Upper lobe of right lung (tissue), 1 donor: ENCODE measurements at regions not wholly inside any gene's neighbourhood (a gene's known extent, or its start where the extent isn't known, plus 50 kb on each side); places are given as distances from the start of the nearest gene placed in this dataset.

ENCODE experiments used
- ATAC-seq: fragments of 200-7000 bp; cut with Tn5 transposase; one replicate; pipeline ENCODE4 v1.9.1; 2020; ENCODE audit warnings: mild to moderate bottlenecking, moderate library complexity
- DNase-seq: peaks from one replicate; pipeline ENCODE4 v3.0.0-alpha.2; 2020
- H3K27ac ChIP-seq: fragments of 200-600 bp; one replicate; pipeline ENCODE4 v1.8.0; 2022
- H3K27me3 ChIP-seq: fragments of 200-600 bp; one replicate; pipeline ENCODE4 v1.8.0; 2022; ENCODE audit warnings: mild to moderate bottlenecking
- H3K36me3 ChIP-seq: fragments of 200-600 bp; one replicate; pipeline ENCODE4 v1.8.0; 2022
- H3K4me1 ChIP-seq: fragments of 200-600 bp; one replicate; pipeline ENCODE4 v1.8.0; 2022
- H3K4me3 ChIP-seq: fragments of 200-600 bp; one replicate; pipeline ENCODE4 v1.8.0; 2022; ENCODE audit warnings: mild to moderate bottlenecking
- H3K9me3 ChIP-seq: fragments of 200-600 bp; one replicate; pipeline ENCODE4 v1.8.0; 2022
- intact Hi-C: fragments of 100-400 bp; cut with DNase I; formaldehyde crosslinking; loops from one replicate; pipeline ENCODE4 v1.11.0; 2022
- TF ChIP-seq, protein P1 (sequence below): fragments of 200-600 bp; IDR thresholded peaks from one replicate; pipeline ENCODE4 v1.8.0; 2022; ENCODE audit warnings: antibody characterized with exemption
- donor health status: DM: no; HTN: yes; CAD: no; lungs with severe emphysema.

- Histone ChIP-seq H3K9me3 (no peaks in the 10 kb centered on the region), H3K27ac (no peak overlapping the region), H3K27me3 (no peaks in the 10 kb centered on the region), H3K4me1 (no peaks in the 10 kb centered on the region), H3K36me3 (no peaks in the 10 kb centered on the region), H3K4me3 (no peak overlapping the region)
- intact Hi-C loops, result no loop called here
- DNase-seq, result no peak
- TF ChIP-seq, protein P1, sequence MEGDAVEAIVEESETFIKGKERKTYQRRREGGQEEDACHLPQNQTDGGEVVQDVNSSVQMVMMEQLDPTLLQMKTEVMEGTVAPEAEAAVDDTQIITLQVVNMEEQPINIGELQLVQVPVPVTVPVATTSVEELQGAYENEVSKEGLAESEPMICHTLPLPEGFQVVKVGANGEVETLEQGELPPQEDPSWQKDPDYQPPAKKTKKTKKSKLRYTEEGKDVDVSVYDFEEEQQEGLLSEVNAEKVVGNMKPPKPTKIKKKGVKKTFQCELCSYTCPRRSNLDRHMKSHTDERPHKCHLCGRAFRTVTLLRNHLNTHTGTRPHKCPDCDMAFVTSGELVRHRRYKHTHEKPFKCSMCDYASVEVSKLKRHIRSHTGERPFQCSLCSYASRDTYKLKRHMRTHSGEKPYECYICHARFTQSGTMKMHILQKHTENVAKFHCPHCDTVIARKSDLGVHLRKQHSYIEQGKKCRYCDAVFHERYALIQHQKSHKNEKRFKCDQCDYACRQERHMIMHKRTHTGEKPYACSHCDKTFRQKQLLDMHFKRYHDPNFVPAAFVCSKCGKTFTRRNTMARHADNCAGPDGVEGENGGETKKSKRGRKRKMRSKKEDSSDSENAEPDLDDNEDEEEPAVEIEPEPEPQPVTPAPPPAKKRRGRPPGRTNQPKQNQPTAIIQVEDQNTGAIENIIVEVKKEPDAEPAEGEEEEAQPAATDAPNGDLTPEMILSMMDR, result no peak
- ATAC-seq, result no peak
Measured at GRCh38 chr6:63503199-63503598, 69.1 kb upstream of the LOC128125822 start.

GRCh38 chr6:63504777-63505384, 67.4 kb upstream of the LOC128125822 start:
- H3K4me1 ChIP-seq, result no peaks in the 10 kb centered on the region
- no peak for ATAC-seq
- no peak overlapping the region for H3K4me3 ChIP-seq
- no peaks in the 10 kb centered on the region for H3K36me3 ChIP-seq
- no peaks in the 10 kb centered on the region for H3K9me3 ChIP-seq
- no peaks in the 10 kb centered on the region for H3K27me3 ChIP-seq
- DNase-seq, result no peak
- H3K27ac ChIP-seq, result no peak overlapping the region
- TF ChIP-seq, protein P1, result no peak
- intact Hi-C loops, result no loop called here

GRCh38 chr6:63507096-63507495, 65.2 kb upstream of the LOC128125822 start:
- no peaks in the 10 kb centered on the region for H3K27me3 ChIP-seq
- no peaks in the 10 kb centered on the region for H3K36me3 ChIP-seq
- no peak overlapping the region for H3K4me3 ChIP-seq
- H3K4me1 ChIP-seq, result no peaks in the 10 kb centered on the region
- intact Hi-C loops, result no loop called here
- ATAC-seq (no peak), DNase-seq (no peak)
- H3K27ac ChIP-seq, result no peak overlapping the region
- H3K9me3 ChIP-seq, result no peaks in the 10 kb centered on the region
- TF ChIP-seq, protein P1, result no peak

DNA sequence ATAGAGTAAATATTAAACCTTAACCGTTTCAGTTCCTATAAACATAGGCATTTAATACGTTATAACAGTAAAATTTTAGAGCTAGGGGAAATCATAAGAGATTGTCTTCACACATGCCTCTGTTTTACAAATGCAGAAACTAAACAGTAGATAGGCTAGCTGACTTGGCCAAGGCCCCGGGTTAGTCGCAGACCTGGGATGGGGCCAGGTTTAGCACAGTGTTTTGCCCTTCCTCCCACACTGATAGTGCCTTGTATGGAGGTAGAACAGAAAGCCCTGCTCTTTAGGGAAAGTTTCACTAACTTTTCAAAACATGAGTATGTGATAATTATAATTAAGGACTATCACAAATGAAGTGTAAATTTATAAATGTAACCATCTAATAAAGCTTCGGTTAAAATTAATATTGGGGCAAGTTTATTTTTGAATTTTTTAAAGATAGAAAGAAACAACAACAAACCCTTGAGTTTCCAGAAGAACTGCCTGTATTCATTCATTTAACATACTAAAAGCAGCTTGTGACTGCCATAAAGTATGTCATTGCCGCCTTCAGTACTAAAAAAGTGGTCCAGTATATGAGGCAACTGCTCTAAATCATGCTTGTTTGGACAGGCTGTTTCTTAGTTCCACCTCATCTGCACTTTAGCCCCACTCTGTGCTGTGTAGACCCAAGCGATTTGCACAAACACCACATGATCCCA, 62.5 kb upstream of the LOC128125822 start:
- peak; percentile 85 for ATAC-seq
- no peaks in the 10 kb centered on the region for H3K27me3 ChIP-seq
- H3K9me3 ChIP-seq, result no peaks in the 10 kb centered on the region
- TF ChIP-seq, protein P1, result no peak
- H3K4me1 ChIP-seq, result no peaks in the 10 kb centered on the region
- DNase-seq, result no peak
- intact Hi-C loops, result no loop called here
- no peak overlapping the region for H3K27ac ChIP-seq
- H3K36me3 ChIP-seq, result no peaks in the 10 kb centered on the region
- H3K4me3 ChIP-seq, result no peak overlapping the region

DNA sequence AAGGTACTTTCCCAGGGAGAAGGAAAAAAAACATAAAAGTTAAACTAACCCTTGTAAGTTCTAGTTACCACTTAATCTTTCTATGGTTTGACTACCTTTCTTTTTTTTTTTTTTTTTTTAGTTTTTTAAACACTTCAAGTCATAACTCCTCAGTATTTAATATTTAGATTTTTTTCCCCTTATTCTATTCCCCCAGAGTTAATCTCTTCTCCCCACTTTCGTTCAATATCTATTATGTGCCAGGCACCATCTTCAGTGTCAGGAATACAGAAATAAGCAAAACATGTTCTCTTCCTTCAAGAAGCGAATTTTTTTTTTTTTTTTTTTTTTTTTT, 62.0 kb upstream of the LOC128125822 start:
- intact Hi-C loops, result no loop called here
- H3K9me3 ChIP-seq, result no peaks in the 10 kb centered on the region
- no peaks in the 10 kb centered on the region for H3K27me3 ChIP-seq
- DNase-seq, result no peak
- no peaks in the 10 kb centered on the region for H3K4me1 ChIP-seq
- TF ChIP-seq, protein P1, result no peak
- H3K36me3 ChIP-seq, result no peaks in the 10 kb centered on the region
- no peak overlapping the region for H3K4me3 ChIP-seq
- no peak overlapping the region for H3K27ac ChIP-seq
- ATAC-seq, result no peak
